GM21619 (cell line): ENCODE measurements at regions not wholly inside any gene's neighbourhood (a gene's known extent, or its start where the extent isn't known, plus 50 kb on each side); places are given as distances from the start of the nearest gene placed in this dataset.
"Not testable (repeated sequence)": the region's sequence is repeated elsewhere in the genome, so short reads cannot be mapped to it uniquely, and the experiment has no call there.

Experiments used
- ATAC-seq: cut with Tn5 transposase; IDR thresholded peaks from one replicate; pipeline ENCODE4 v1.9.1; 2021; ENCODE audit not compliant: unreplicated experiment

- ATAC-seq = no peak
These were observed 96.1 kb upstream of the IFNG-AS1 start for GRCh38 chr12:67893022-67893580.

- not testable (repeated sequence) for ATAC-seq
These were observed 88.8 kb upstream of the IFNG-AS1 start for GRCh38 chr12:67900418-67900817.

GRCh38 chr12:67909091-67909531, 80.1 kb upstream of the IFNG-AS1 start:
- no peak for ATAC-seq

GRCh38 chr12:67909681-67910080, 79.6 kb upstream of the IFNG-AS1 start:
- ATAC-seq = no peak

GRCh38 chr12:67910360-67911274, 78.6 kb upstream of the IFNG-AS1 start:
- no peak for ATAC-seq

- no peak for ATAC-seq
These were observed 78.0 kb upstream of the IFNG-AS1 start for GRCh38 chr12:67911275-67911600.

- no peak for ATAC-seq
These were observed 77.5 kb upstream of the IFNG-AS1 start for GRCh38 chr12:67911789-67912188.

GRCh38 chr12:67915335-67915851, 73.9 kb upstream of the IFNG-AS1 start:
- ATAC-seq = no peak

GRCh38 chr12:67916266-67916970, 72.8 kb upstream of the IFNG-AS1 start:
- ATAC-seq = no peak

- ATAC-seq = no peak
These were observed 71.4 kb upstream of the IFNG-AS1 start for GRCh38 chr12:67917811-67918210.

- no peak for ATAC-seq
These were observed 70.8 kb upstream of the IFNG-AS1 start for GRCh38 chr12:67918441-67918840.

- ATAC-seq = no peak
These were observed 69.8 kb upstream of the IFNG-AS1 start for GRCh38 chr12:67919406-67919805.

- ATAC-seq = no peak
These were observed 68.8 kb upstream of the IFNG-AS1 start for GRCh38 chr12:67920413-67920812.

GRCh38 chr12:67921286-67921685, 68.0 kb upstream of the IFNG-AS1 start:
- no peak for ATAC-seq

GRCh38 chr12:67922245-67922644, 67.0 kb upstream of the IFNG-AS1 start:
- ATAC-seq = no peak

- ATAC-seq = no peak
These were observed 64.2 kb upstream of the IFNG-AS1 start for GRCh38 chr12:67925077-67925476.

- no peak for ATAC-seq
These were observed 63.7 kb upstream of the IFNG-AS1 start for GRCh38 chr12:67925552-67925951.

- no peak for ATAC-seq
These were observed 63.2 kb upstream of the IFNG-AS1 start for GRCh38 chr12:67926063-67926462.

- no peak for ATAC-seq
These were observed 61.9 kb upstream of the IFNG-AS1 start for GRCh38 chr12:67927324-67927723.

- no peak for ATAC-seq
These were observed 61.4 kb upstream of the IFNG-AS1 start for GRCh38 chr12:67927815-67928214.

GRCh38 chr12:67928621-67929383, 60.4 kb upstream of the IFNG-AS1 start:
- ATAC-seq = no peak
